ENCODE measurements at regions not wholly inside any gene's neighbourhood (a gene's known extent, or its start where the extent isn't known, plus 50 kb on each side); places are given as distances from the start of the nearest gene placed in this dataset.

DNA sequence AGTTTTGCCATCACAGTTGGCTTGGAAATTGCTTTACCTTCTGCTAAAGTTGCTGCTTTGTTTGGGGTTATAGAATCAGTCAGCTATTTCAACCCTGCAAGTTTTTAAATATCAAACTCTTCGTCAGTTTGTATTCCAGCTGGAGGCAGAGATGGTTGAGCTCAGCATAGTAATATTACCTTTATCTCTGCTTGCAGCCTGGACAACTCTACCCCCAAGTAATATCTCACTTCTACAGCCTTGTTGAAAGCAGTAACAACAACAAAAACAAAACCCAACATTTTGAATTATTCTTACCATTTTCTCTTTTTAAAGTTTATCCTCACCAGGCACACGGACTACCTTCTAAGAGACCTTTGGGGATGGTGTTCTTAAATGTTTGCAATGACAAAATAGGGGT, 239.1 kb upstream of the PHF14 start:
- TF ChIP-seq, protein P1, sequence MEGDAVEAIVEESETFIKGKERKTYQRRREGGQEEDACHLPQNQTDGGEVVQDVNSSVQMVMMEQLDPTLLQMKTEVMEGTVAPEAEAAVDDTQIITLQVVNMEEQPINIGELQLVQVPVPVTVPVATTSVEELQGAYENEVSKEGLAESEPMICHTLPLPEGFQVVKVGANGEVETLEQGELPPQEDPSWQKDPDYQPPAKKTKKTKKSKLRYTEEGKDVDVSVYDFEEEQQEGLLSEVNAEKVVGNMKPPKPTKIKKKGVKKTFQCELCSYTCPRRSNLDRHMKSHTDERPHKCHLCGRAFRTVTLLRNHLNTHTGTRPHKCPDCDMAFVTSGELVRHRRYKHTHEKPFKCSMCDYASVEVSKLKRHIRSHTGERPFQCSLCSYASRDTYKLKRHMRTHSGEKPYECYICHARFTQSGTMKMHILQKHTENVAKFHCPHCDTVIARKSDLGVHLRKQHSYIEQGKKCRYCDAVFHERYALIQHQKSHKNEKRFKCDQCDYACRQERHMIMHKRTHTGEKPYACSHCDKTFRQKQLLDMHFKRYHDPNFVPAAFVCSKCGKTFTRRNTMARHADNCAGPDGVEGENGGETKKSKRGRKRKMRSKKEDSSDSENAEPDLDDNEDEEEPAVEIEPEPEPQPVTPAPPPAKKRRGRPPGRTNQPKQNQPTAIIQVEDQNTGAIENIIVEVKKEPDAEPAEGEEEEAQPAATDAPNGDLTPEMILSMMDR (IDR thresholded peaks at IDR 0.05; ENCODE audit: low read depth, low read length): no peak
- no peak for DNase-seq (ENCODE audit: extremely low read depth, low read depth)

DNA sequence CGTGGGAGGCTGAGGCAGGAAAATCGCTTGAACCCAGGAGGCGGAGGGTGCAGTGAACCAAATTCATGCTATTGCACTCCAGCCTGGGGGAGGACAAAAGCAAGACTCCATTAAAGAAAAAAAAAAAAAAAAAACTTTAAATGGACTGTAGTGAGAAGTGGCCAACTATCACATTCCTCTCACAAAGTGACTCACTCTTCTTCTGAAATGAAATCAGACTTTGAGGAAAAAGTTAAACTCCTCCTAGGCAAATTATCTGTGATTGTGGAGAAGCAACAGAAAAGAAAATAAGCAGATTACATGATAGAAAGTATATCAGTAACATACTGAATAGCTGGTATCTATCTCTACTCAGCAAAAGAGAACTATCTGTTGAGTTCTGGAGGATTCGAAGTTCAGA, 234.3 kb upstream of the PHF14 start:
- DNase-seq (ENCODE audit: extremely low read depth, low read depth): no peak
- TF ChIP-seq, protein P1 (IDR thresholded peaks at IDR 0.05; ENCODE audit: low read depth, low read length): no peak

DNA sequence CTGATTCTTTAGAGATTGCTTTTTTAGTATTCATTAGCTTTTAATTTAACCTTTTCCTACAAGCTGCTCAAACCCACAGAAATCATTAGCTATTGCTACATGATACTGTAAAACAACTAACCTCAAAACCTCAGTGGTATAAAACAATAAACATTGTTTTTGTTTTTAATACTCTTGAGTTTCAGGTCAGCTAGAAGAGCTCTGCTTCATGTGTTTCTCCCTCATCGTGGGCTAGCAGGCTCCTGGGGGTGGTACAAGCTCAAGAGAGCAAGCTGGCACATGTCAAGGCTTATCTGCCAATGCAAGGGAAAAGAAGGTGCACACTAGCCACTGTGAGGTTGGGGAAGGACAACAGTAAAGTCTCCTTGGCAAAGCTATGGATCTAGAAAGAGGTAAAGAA, 232.9 kb upstream of the PHF14 start:
- no peak for DNase-seq (ENCODE audit: extremely low read depth, low read depth)
- TF ChIP-seq, protein P1 (IDR thresholded peaks at IDR 0.05; ENCODE audit: low read depth, low read length): no peak

DNA sequence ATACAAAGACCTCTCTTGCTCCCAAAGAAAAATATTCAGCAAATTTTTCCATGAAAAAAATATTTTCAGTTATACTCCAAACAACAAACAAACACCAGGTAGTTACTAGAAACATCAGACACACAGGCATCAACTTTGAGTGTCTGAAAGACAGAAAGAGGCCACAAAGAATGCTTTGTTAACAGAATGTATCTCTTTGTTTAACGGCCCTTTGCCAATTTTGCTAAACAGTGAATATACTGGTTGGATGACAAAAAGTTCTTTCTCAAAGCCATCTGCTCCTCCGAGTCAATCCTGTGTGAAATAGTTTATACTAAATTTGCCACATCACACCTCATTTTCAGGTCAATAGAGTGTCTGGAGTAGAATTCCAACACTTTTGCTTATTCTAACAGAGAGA, 216.7 kb upstream of the PHF14 start:
- TF ChIP-seq, protein P1 (IDR thresholded peaks at IDR 0.05; ENCODE audit: low read depth, low read length): no peak
- DNase-seq (ENCODE audit: extremely low read depth, low read depth): no peak

DNA sequence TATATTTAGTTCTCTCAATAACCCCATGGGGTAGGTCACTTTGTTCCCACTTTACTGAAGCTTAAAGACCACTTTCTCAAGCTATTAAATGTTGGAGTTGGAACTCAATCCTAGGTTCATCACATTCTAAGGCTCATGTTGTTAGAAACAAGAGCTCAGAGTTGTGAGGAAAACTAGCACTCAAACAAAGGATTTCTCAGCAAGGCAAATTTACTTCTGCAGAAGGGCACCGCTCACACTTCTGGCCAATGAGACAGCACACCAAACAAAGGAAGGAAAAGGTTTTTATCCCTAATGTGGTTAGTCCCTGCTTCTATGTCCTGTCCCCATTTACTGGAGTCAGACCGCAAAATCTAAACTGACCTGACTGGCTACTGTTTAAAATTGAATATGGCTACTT, 214.6 kb upstream of the PHF14 start:
- TF ChIP-seq, protein P1 (IDR thresholded peaks at IDR 0.05; ENCODE audit: low read depth, low read length): no peak
- no peak for DNase-seq (ENCODE audit: extremely low read depth, low read depth)

DNA sequence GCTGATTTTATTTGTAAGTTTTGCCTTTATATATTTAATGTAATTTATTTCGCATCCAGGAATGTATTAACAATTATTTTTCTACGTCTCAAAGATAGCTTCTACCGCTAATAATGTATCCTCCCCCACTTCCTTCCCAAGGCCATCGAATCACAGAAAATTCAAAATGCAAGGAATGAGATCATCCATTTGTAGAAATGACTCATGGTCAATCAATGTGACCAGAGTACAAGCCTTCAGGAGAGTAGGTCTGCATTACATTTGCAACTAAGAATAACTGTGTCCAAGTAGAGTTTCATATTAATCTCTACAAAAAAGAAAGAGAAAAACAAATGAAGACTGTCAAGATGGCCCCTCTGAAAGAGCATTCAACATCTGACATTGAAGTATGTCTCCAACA, 205.9 kb upstream of the PHF14 start:
- no peak for DNase-seq (ENCODE audit: extremely low read depth, low read depth)
- TF ChIP-seq, protein P1 (IDR thresholded peaks at IDR 0.05; ENCODE audit: low read depth, low read length): no peak

DNA sequence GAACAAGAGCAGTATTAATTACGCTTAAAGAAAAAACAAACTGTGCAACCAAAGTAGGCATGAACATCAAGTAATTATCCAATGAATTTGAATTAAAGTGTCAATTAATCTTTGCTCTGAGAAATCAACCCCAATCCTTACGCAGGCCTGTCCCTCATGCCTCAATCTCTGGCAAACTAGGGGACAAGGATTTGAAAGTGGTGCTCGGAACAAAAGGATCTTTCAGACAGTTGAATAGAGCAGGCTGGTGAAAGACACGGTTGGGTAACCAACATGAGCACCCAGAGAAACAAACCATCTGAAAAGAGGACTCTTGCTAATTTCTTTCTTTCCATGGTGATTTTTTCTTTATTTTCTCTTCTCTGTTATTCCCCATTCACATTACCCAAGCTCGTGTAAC, 203.5 kb upstream of the PHF14 start:
- TF ChIP-seq, protein P1 (IDR thresholded peaks at IDR 0.05; ENCODE audit: low read depth, low read length): no peak
- DNase-seq (ENCODE audit: extremely low read depth, low read depth): no peak
